ENCODE measurements at regions not wholly inside any gene's neighbourhood (a gene's known extent, or its start where the extent isn't known, plus 50 kb on each side); places are given as distances from the start of the nearest gene placed in this dataset.

GRCh38 chr13:81395368-81395767, 1054.4 kb upstream of the SPRY2 start:
- no peak overlapping the region for H3K27ac ChIP-seq (ENCODE audit: low read depth in 1 of 2, low read length in 2 of 2)
- no peak overlapping the region for H3K4me2 ChIP-seq (replicated peaks; ENCODE audit: extremely low read depth, low read length, poor library complexity, severe bottlenecking)
- H3K4me3 Mint-ChIP-seq, result no peak overlapping the region
- no peaks in the 10 kb centered on the region for H3K36me3 ChIP-seq (replicated peaks in 1 of 2; ENCODE audit: control insufficient read depth in 1 of 2, insufficient read depth in 2 of 2, low read length in 2 of 2)
- H3K4me1 ChIP-seq (ENCODE audit: control insufficient read depth in 1 of 2, insufficient read depth in 2 of 2, low read length in 2 of 2), result no peaks in the 10 kb centered on the region
- H4K20me1 ChIP-seq (ENCODE audit: insufficient read depth, low read length), result no peaks in the 10 kb centered on the region
- H3K27me3 Mint-ChIP-seq (ENCODE audit: low read depth in 3 of 3), result peaks cover 0 to 1% (median 1%) of the 10 kb centered on the region in 3 donors
- no CpG with 5 or more reads among the region's 4 CpGs for WGBS (ENCODE audit: insufficient coverage)
- intact Hi-C loops (cut with micrococcal nuclease), result no loop called here
- no peaks in the 10 kb centered on the region for H3K4me1 Mint-ChIP-seq
- no peak for DNase-seq
- H3K9me3 ChIP-seq (replicated peaks in 1 of 2; ENCODE audit: control insufficient read depth in 1 of 2, insufficient read depth in 1 of 2, low read length in 2 of 2), result peaks cover 10 to 20% of the 10 kb centered on the region in 2 donors
- H3K4me3 ChIP-seq (replicated peaks in 1 of 3; ENCODE audit: low read depth in 2 of 3, low read length in 3 of 3), result no peak overlapping the region
- no peaks in the 10 kb centered on the region for H3K79me2 ChIP-seq (ENCODE audit: insufficient read depth, low read length)
- TF ChIP-seq, protein P1, sequence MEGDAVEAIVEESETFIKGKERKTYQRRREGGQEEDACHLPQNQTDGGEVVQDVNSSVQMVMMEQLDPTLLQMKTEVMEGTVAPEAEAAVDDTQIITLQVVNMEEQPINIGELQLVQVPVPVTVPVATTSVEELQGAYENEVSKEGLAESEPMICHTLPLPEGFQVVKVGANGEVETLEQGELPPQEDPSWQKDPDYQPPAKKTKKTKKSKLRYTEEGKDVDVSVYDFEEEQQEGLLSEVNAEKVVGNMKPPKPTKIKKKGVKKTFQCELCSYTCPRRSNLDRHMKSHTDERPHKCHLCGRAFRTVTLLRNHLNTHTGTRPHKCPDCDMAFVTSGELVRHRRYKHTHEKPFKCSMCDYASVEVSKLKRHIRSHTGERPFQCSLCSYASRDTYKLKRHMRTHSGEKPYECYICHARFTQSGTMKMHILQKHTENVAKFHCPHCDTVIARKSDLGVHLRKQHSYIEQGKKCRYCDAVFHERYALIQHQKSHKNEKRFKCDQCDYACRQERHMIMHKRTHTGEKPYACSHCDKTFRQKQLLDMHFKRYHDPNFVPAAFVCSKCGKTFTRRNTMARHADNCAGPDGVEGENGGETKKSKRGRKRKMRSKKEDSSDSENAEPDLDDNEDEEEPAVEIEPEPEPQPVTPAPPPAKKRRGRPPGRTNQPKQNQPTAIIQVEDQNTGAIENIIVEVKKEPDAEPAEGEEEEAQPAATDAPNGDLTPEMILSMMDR (IDR thresholded peaks at IDR 0.05), result no peak
- H3K27me3 ChIP-seq (ENCODE audit: control insufficient read depth in 2 of 2, insufficient read depth in 2 of 2, low read length in 2 of 2), result no peaks in the 10 kb centered on the region
- H3K36me3 Mint-ChIP-seq, result no peaks in the 10 kb centered on the region
- H3K27ac Mint-ChIP-seq, result no peak overlapping the region
- no peak overlapping the region for H3K9ac ChIP-seq (ENCODE audit: insufficient read depth, low read length, poor library complexity, severe bottlenecking)
- peaks cover 2 to 25% (median 14%) of the 10 kb centered on the region in 7 donors for H3K9me3 Mint-ChIP-seq
- no peak overlapping the region for H2AFZ ChIP-seq (ENCODE audit: insufficient read depth, low read depth, low read length, poor library complexity, severe bottlenecking)

GRCh38 chr13:81394640-81395039, 1053.7 kb upstream of the SPRY2 start:
- Mint-ChIP-seq H3K9me3 (peaks cover 2 to 25% (median 14%) of the 10 kb centered on the region in 7 donors), H3K27me3 (ENCODE audit: low read depth in 3 of 3) (peaks cover 0 to 1% (median 1%) of the 10 kb centered on the region in 3 donors), H3K36me3 (no peaks in the 10 kb centered on the region), H3K4me3 (no peak overlapping the region), H3K27ac (no peak overlapping the region), H3K4me1 (no peaks in the 10 kb centered on the region)
- Histone ChIP-seq H3K4me3 (replicated peaks in 1 of 3; ENCODE audit: low read depth in 2 of 3, low read length in 3 of 3) (no peak overlapping the region), H3K4me1 (ENCODE audit: control insufficient read depth in 1 of 2, insufficient read depth in 2 of 2, low read length in 2 of 2) (no peaks in the 10 kb centered on the region), H3K9ac (ENCODE audit: insufficient read depth, low read length, poor library complexity, severe bottlenecking) (no peak overlapping the region), H3K27me3 (ENCODE audit: control insufficient read depth in 2 of 2, insufficient read depth in 2 of 2, low read length in 2 of 2) (no peaks in the 10 kb centered on the region), H4K20me1 (ENCODE audit: insufficient read depth, low read length) (no peaks in the 10 kb centered on the region), H3K27ac (ENCODE audit: low read depth in 1 of 2, low read length in 2 of 2) (no peak overlapping the region), H3K36me3 (replicated peaks in 1 of 2; ENCODE audit: control insufficient read depth in 1 of 2, insufficient read depth in 2 of 2, low read length in 2 of 2) (no peaks in the 10 kb centered on the region), H3K9me3 (replicated peaks in 1 of 2; ENCODE audit: control insufficient read depth in 1 of 2, insufficient read depth in 1 of 2, low read length in 2 of 2) (peaks cover 10 to 20% of the 10 kb centered on the region in 2 donors), H3K79me2 (ENCODE audit: insufficient read depth, low read length) (no peaks in the 10 kb centered on the region), H2AFZ (ENCODE audit: insufficient read depth, low read depth, low read length, poor library complexity, severe bottlenecking) (no peak overlapping the region), H3K4me2 (replicated peaks; ENCODE audit: extremely low read depth, low read length, poor library complexity, severe bottlenecking) (no peak overlapping the region)
- TF ChIP-seq, protein P1 (IDR thresholded peaks at IDR 0.05), result no peak
- WGBS (ENCODE audit: insufficient coverage), result no CpG with 5 or more reads among the region's 5 CpGs
- intact Hi-C loops (cut with micrococcal nuclease), result no loop called here
- no peak for DNase-seq

Data from CD14-positive monocyte (primary cell).